GM18502 (cell line): ENCODE measurements at regions not wholly inside any gene's neighbourhood (a gene's known extent, or its start where the extent isn't known, plus 50 kb on each side); places are given as distances from the start of the nearest gene placed in this dataset.

ENCODE experiments used
- ATAC-seq: cut with Tn5 transposase; IDR thresholded peaks from one replicate; pipeline ENCODE4 v1.9.1; 2021; ENCODE audit warnings: mild to moderate bottlenecking; ENCODE audit not compliant: unreplicated experiment, poor library complexity

DNA sequence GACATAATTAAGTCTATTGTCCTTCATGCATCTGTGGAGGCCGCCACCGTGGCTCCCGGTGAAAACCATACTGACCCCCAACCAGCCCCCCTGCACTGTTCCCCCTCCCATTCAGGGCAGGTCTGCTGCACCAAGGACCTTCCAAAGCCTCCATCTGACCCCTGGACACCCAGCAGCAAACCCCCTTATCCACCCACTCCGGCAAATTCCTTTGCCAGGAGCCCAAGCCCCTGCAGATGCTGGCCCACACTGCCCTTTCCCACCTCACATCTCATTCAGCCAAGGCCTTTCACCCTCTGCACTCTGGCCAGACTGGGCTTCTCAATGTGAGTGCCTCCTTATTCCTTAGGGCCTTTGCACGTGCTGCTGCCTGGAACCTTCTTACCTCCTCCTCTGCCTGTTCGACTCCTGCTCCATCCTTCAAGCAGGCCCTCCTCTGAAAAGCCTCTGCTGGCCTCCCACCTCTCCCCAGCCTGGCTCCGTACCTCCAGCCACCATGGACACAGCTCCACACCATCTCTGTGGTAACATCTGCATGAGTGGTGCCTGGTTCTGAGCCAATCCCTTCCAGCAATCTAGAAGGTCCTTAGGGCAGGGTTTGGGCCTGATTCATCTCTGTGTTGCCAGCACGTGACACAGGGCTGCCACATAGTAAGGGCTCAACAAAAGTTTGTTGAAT is 230.7 kb downstream of the BCL11B start:
- no peak for ATAC-seq

- no peak for ATAC-seq
Measured at GRCh38 chr14:99041820-99042174, 230.2 kb downstream of the BCL11B start.

DNA sequence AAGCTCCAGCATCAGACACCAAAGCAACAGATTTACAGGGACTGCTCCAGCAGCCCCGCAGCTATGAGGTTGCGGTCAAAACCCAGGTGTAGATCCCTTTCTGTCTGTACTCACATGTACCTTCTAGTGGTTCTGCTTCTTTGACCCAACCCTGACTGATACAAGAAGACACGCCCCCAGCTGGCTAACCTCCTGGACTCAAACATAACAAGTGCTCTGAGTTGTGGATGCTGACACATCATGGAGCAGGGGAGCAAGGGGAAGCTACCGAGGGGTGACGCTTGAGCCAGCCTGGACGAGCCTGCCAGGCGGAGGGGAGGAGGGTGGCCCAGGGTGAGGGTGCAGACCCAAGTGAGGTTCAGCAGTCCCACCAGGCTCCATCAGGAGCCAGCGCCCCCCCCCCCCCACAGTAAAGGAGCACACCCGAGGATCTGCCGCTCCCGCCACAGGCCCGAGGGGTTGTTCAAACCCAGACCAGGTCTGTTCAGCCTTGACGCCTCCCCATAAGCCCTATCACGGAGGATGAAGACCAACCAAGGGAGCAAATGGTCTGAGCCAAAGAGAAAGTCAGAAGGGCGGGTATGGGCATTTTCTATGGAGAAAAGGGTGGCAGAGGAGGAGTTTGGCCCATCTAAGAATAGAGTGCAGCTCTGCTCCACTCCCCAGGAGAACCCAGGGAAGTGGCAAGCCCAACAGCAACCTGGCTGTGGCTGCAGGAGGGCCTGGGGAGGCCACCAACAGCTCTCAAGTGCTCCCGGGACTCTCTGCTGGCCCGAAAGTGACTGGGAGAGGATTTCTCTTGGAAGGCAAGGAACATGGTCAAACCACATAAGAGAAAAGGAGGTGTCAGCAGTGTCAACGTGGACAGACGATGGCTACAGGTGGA is 229.4 kb downstream of the BCL11B start:
- no peak for ATAC-seq

DNA sequence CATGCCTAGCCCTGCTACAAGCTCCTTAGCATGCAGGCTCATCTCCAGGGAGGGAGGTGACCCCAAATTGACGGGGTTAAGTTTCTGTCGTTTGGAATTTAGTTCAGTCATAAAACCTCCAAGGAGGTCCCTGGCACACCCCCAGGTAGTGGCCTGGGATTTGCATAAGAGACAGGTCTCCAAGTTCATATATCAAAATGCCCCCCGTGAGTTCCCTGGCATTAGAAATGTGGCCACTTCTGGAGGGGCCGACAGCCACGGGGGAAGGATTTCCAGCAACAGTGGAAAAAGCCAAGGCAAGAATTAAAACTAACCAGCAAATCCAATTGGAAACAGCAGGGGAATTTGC is 228.8 kb downstream of the BCL11B start:
- no peak for ATAC-seq

- no peak for ATAC-seq
Measured at GRCh38 chr14:99043756-99044155, 228.2 kb downstream of the BCL11B start.

DNA sequence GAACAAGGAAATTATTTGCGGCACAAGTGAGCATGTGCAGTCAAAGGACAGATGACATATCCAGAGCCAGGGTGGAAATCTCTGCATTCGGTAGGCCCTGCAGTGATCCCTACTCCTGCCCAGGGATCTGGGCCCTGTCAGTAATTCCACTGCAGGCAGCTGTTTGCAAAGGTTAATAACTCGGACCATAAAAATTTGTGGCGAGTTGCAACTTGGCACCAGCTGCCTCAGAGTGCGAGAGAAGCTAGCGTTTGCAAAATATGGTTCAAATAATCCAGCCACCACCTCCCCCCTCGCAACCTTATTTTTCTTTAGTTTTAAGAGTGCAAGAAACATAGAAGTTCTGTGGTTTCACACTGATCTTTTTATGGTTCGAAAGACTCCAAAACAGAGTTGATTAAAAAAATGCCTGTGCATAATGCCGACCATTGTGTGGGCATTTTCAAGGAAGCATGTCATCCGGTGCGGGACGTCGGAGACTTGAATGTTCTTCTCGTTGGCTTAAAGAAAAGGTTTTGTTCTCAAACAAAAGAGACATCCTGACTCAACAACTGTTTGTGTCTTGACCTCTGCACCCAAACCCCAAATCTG is 224.5 kb downstream of the BCL11B start:
- no peak for ATAC-seq

GRCh38 chr14:99050309-99050708 is 221.7 kb downstream of the BCL11B start:
- ATAC-seq = no peak

- no peak for ATAC-seq
Measured at GRCh38 chr14:99052467-99052866, 219.5 kb downstream of the BCL11B start.

DNA sequence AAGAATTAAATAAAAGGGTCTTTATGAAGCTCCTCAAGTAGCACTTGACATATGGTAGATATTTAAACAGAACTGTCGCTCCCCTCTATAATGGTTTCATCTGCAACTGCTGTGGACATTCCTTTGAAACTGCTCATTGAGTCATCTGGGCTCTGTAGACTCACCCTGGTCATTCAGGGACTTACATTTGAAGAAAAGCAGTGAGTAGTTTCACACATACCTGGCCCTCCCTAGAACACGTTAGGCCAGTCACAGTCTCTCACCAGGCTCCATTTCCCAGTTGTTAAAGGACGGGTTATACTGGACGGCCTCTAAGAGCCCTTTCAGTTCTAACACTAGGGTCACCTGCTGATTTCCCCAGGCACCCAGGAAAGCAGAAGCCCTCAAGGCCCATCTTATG is 217.0 kb downstream of the BCL11B start:
- no peak for ATAC-seq

DNA sequence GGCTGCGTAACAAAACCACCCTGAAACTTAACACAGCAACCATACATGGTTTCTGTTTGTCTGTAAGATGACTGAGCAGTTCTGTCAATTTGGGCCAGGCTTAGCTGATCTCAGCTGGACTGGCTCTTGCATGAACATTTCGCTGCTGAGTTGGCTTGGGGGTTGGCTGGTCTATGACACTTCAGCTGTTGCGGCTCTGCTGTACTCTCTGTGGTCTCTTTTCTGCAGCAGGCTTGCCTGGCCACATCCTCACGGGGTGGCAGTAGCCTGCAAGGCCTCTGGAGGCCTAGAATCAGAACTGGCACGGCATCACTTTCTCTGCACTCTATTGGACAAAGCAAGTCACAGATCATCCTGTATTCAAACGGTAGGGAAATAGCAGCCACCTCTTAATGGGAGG is 216.2 kb downstream of the BCL11B start:
- no peak for ATAC-seq

- no peak for ATAC-seq
Measured at GRCh38 chr14:99057576-99058083, 214.4 kb downstream of the BCL11B start.

DNA sequence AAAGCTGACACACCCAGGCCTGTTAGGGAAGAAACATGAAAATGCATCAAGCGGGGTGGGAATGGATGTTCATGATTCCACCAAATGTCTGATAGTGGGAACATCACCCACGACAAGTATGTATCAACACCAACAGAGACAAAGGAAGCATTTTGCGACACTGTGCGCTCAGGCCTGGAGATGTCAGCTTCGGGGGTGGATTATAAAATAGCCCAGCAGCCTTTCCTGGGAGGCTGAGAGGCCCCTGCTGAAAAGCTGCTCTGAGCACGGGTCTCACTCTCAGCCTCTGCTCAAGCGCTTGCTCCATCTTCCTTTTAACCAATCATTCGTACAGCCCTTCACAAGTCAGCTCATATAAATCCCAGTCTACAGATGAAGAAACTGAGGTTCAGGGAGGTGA is 213.5 kb downstream of the BCL11B start:
- ATAC-seq = no peak

DNA sequence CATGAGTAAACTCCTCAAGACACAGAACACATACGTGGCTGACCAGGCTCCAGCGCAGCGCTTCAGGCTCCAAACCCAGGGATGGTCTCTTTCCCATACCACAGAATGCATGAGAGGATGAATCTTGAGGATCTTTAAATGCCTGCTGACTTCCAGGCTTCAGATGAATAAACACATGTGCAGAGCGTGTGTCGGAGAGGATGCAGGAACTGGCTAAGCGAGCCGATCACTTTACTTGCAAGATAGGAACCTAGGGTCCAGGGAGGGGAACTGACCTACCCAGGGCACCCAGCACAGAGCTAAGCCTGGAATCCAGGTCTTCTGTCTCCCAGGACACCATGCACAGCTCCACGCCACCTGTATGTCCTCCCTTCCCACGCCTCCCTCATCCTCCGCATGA is 209.8 kb downstream of the BCL11B start:
- no peak for ATAC-seq

DNA sequence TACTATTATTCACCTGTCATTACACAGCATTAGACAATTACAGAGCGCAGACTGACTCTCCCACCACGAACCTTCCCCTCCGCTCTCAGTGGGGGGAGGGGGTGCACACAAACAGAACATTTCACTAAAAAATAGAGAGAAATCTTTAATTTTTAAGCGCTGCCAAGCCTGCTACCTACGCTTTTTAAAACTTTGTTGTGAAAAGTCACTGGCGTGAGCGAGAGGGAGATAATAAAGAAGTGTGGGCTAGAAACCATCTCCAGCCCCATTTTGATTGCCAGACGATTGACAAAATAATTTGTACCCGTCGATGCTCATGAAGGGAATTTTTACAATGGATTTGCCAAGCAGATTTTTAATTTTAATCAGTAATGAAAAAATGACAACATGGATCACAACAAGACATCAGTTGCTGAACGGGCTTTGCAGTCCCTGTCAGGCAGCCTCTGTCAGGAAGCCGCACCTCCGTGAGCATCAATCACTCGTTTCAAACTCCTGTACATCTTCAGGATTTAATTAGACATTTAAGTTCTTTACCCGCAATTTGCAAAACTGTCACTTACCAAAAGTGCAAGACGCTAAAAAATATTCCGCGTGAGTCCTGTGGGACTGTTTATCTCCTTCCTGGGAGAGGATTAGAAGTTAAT is 209.1 kb downstream of the BCL11B start:
- no peak for ATAC-seq

DNA sequence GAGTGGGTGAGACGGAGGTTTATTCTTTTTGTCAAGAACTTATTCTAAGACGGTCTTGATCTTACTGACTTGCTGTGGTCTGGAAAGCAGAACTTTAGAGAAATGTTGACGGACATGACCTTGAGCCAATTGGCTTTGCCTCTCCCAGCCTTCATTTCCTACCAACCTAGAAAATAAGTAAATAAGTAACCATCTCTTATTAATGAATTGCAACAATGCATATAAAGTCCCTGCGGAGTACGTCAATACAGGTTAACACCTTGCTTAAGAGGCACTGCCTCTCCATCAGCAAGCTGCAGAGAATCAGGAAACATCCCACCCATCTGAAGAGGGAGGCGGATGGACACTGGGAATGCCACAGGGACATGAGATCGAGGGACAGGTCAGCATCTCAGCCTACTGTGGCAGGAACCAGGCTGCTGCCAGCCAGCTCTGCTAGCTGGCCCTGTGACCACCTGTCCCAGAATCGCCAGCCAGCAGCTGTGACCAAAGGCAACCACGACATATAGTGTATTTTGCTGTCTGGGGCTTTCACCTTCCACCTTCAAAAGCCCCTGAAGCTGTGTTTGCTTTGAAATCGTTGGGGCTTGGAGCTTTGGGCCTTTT is 208.3 kb downstream of the BCL11B start:
- no peak for ATAC-seq

DNA sequence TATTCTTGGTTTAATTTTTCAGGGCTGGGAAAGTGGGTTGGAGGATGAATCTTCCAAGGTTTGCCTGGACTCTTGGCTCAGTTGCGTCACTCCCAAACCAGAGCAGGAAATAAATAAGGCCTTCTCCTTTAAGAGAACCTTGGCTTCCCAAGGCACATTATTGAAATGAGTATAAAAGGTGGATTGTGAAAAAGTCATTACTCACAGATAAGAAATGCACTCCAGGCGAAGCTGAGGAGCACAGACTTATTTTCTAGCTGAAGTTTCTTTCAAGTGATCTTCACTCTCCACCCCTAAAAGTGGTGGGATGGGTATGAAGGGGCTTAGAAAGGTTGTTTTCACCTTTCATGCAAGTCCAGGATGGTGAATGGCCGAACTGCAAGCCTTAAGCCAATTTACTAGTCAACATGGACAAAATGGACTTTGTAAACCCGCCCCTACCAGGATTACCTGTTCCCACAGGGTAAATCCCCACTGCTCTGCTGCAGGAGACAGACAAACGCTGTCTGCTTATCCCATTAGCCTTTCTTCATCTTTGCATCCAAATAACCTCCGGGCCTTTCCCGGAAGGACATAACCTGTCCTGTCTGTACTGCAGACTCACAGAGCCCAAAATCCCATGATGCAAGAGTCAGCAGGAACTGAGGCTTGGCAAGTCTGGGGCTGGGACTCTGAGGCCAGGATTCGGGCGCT is 207.6 kb downstream of the BCL11B start:
- ATAC-seq = no peak

DNA sequence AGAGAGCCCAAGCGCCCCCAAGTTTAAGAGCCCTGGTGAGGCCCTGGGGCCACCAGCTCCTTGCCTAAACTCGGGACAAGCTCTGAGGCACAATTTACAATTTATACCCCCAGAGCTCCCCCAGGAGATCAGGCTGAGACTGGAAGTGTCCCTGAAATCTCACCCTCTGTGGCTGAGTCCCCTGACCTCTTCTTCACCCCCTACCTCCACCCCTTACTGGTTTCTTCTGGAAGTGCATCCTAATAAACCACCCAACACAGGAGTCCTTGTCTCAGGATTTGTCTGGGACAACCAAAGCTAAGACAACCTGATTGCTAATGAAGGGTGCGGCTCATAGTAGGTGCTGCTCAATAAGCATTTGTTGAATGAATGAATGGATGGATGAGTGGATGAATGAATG is 206.4 kb downstream of the BCL11B start:
- no peak for ATAC-seq

DNA sequence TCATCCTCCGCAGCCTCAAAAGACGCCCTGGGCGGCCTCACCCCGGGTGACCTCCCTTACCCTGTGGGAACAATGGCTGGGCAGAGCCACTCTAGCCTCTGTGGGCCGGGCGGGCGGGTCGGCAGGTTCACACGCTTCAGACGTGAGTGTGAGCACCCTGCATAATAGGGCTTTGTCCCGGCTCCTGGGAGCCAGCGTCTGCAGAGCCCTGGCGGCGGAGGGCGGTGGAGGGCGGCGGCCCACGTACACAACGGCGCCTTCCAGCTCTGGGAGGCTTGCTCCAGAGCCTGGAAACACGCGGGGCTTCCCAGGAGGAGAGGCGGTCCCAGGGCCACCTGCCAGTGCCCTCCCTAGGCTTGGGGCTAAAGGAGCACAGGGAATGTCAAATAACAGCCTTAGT is 205.6 kb downstream of the BCL11B start:
- ATAC-seq = no peak

GRCh38 chr14:99067141-99067920 is 204.7 kb downstream of the BCL11B start:
- ATAC-seq = no peak
